Mucosa of descending colon (tissue), 3 donors: ENCODE measurements at regions not wholly inside any gene's neighbourhood (a gene's known extent, or its start where the extent isn't known, plus 50 kb on each side); places are given as distances from the start of the nearest gene placed in this dataset.

Source experiments
- ATAC-seq: fragments of 200-7000 bp; cut with Tn5 transposase; one replicate; pipeline ENCODE4 v1.9.1; 2020; ENCODE audit warnings: mild to moderate bottlenecking, moderate library complexity
- DNase-seq, 3 donors: peaks; one replicate each; pipeline ENCODE4 v3.0.0-alpha.2; 2020
- H3K36me3 ChIP-seq: fragments of 200-600 bp; one replicate; pipeline ENCODE4 v1.8.0; 2021; ENCODE audit warnings: low read depth, mild to moderate bottlenecking
- H3K4me1 ChIP-seq: fragments of 200-600 bp; one replicate; pipeline ENCODE4 v1.8.0; 2021; ENCODE audit warnings: low read depth, mild to moderate bottlenecking
- H3K4me3 ChIP-seq: fragments of 200-600 bp; one replicate; pipeline ENCODE4 v1.8.0; 2021; ENCODE audit warnings: mild to moderate bottlenecking
- H3K9me3 ChIP-seq: fragments of 200-600 bp; one replicate; pipeline ENCODE4 v1.8.0; 2021; ENCODE audit warnings: mild to moderate bottlenecking
- CTCF ChIP-seq: fragments of 200-600 bp; IDR thresholded peaks from one replicate; pipeline ENCODE4 v1.8.0; 2022; ENCODE audit warnings: antibody characterized with exemption, mild to moderate bottlenecking
- intact Hi-C, 2 donors: fragments of 100-400 bp; cut with DNase I in 1 of 2; cut with micrococcal nuclease in 1 of 2; formaldehyde crosslinking; loops; one replicate each; pipeline versions ENCODE4 v1.11.0 to v1.11.1; 2022; cut with DNase I, micrococcal nuclease
- donor health status: DM: no; HTN: no; CAD: no; lungs with moderate emphysema.
- donor health status: DM: no; HTN: no; CAD: no.
- donor health status: DM: no; HTN: yes; CAD: no.

GRCh38 chr13:22517544-22517943, 663.2 kb upstream of the SGCG start:
- TF ChIP-seq CTCF, result no peak
- Histone ChIP-seq H3K9me3 (no peaks in the 10 kb centered on the region), H3K4me1 (no peaks in the 10 kb centered on the region), H3K36me3 (no peaks in the 10 kb centered on the region), H3K4me3 (no peak overlapping the region)
- DNase-seq, result no peak
- intact Hi-C loops, result no loop called here
- no peak for ATAC-seq

- H3K4me3 ChIP-seq, result no peak overlapping the region
- ATAC-seq, result no peak
- intact Hi-C loops, result no loop called here
- H3K9me3 ChIP-seq, result no peaks in the 10 kb centered on the region
- no peaks in the 10 kb centered on the region for H3K36me3 ChIP-seq
- no peaks in the 10 kb centered on the region for H3K4me1 ChIP-seq
- DNase-seq, result no peak
- TF ChIP-seq CTCF, result no peak
These were observed 643.9 kb upstream of the SGCG start for GRCh38 chr13:22536851-22537250.

- no peak for TF ChIP-seq CTCF
- DNase-seq, result no peak
- no peak overlapping the region for H3K4me3 ChIP-seq
- no peaks in the 10 kb centered on the region for H3K9me3 ChIP-seq
- ATAC-seq, result no peak
- no peaks in the 10 kb centered on the region for H3K36me3 ChIP-seq
- intact Hi-C loops, result no loop called here
- H3K4me1 ChIP-seq, result no peaks in the 10 kb centered on the region
These were observed 642.4 kb upstream of the SGCG start for GRCh38 chr13:22538400-22538799.

- intact Hi-C loops, result no loop called here
- Histone ChIP-seq H3K4me3 (no peak overlapping the region), H3K9me3 (no peaks in the 10 kb centered on the region), H3K36me3 (no peaks in the 10 kb centered on the region), H3K4me1 (no peaks in the 10 kb centered on the region)
- DNase-seq (no peak), ATAC-seq (no peak)
- no peak for TF ChIP-seq CTCF
These were observed 631.7 kb upstream of the SGCG start for GRCh38 chr13:22549126-22549525.

- ATAC-seq, result no peak
- Histone ChIP-seq H3K4me3 (no peak overlapping the region), H3K4me1 (no peaks in the 10 kb centered on the region), H3K36me3 (no peaks in the 10 kb centered on the region), H3K9me3 (no peaks in the 10 kb centered on the region)
- intact Hi-C loops, result no loop called here
- no peak for TF ChIP-seq CTCF
- no peak for DNase-seq
These were observed 619.2 kb upstream of the SGCG start for GRCh38 chr13:22561581-22561980.

- no peak for DNase-seq
- no peak overlapping the region for H3K4me3 ChIP-seq
- no peak for ATAC-seq
- TF ChIP-seq CTCF, result no peak
- intact Hi-C loops, result no loop called here
- no peaks in the 10 kb centered on the region for H3K9me3 ChIP-seq
- H3K4me1 ChIP-seq, result no peaks in the 10 kb centered on the region
- H3K36me3 ChIP-seq, result no peaks in the 10 kb centered on the region
These were observed 618.7 kb upstream of the SGCG start for GRCh38 chr13:22562116-22562515.
